AG04450 (cell line): ENCODE measurements at regions not wholly inside any gene's neighbourhood (a gene's known extent, or its start where the extent isn't known, plus 50 kb on each side); places are given as distances from the start of the nearest gene placed in this dataset.

ENCODE experiments used
- CTCF ChIA-PET: fragments of 300-600, 350-600 bp; formaldehyde crosslinking; extraction: SDS; loops from one replicate; lab custom pipeline; 2022; ENCODE audit warnings: antibody characterized with exemption, inconsistent platforms; lab: Charles Lee
- POLR2A ChIA-PET: fragments of 350-600 bp; formaldehyde crosslinking; extraction: SDS; loops from one replicate; lab custom pipeline; 2021; ENCODE audit warnings: antibody characterized with exemption, inconsistent platforms; lab: Yijun Ruan, JAX
- DNase-seq: peaks from one replicate; pipeline ENCODE4 v3.0.0-alpha.2; 2011; ENCODE audit warnings: low read depth, low spot score
- H3K27ac ChIP-seq: one replicate; pipeline ENCODE4 v1.5.1; 2012; ENCODE audit warnings: low read depth, low read length, control low read depth
- H3K27me3 ChIP-seq: one replicate; pipeline ENCODE4 v1.6.0; 2012; ENCODE audit warnings: low read length; ENCODE audit not compliant: control insufficient read depth, insufficient read depth
- H3K4me3 ChIP-seq: 2 replicates; pipeline ENCODE4 v1.5.1; 2011; ENCODE audit warnings: mild to moderate bottlenecking, low read depth, low read length, control low read depth
- H3K9me3 ChIP-seq: 2 replicates; pipeline ENCODE4 v1.5.1; 2012; ENCODE audit warnings: low read length; ENCODE audit not compliant: control insufficient read depth, insufficient read depth
- CTCF ChIP-seq: IDR thresholded peaks from 2 replicates; pipeline ENCODE4 v1.5.1; 2011; ENCODE audit warnings: low read depth, low read length, control low read depth, inconsistent platforms

GRCh38 chr2:57899898-57900297 lies 146.7 kb upstream of the VRK2 start:
- Histone ChIP-seq H3K27me3 (no peaks in the 10 kb centered on the region), H3K9me3 (no peaks in the 10 kb centered on the region), H3K4me3 (no peak overlapping the region), H3K27ac (no peak overlapping the region)
- no peak for TF ChIP-seq CTCF
- ChIA-PET POLR2A (no interaction called here), CTCF (no interaction called here)
- no peak for DNase-seq

GRCh38 chr2:57902578-57902977 lies 144.0 kb upstream of the VRK2 start:
- H3K27ac ChIP-seq = no peak overlapping the region
- H3K27me3 ChIP-seq = no peaks in the 10 kb centered on the region
- no peak overlapping the region for H3K4me3 ChIP-seq
- TF ChIP-seq CTCF = no peak
- H3K9me3 ChIP-seq = no peaks in the 10 kb centered on the region
- DNase-seq = no peak
- CTCF ChIA-PET = interaction anchor here (1.0 to 1.8 kb wide), 3 partner anchors 25 to 546 kb away, joined by 3 to 6 read pairs (median 4); no protein-coding TSS in a partner anchor
- POLR2A ChIA-PET = no interaction called here

DNA sequence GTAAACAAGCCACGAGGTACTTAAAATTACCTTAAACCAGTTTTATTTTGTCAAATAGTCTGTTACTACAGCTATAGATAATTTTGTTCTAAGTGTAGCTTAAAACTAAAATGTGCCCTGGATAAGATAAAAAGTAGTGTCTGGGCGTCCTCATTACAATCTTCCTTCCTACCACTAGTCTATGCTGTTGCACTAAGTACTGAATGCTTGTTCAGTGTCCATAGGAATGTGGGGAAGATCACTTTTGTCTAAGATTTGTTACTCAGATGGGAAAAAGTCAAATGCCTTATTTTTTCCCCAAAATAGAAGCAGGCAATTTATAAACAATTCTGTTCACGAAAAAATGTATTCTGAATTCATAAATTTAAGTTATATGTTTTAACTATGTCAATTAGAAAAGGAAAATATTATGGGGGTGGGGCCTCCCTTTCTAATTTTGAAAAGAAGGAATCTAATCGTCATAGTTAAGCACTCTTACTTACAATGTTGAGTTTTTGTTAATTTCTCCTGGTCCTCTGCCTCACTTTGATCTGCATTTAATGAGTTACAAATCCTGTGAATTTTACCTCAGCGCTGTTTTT lies 140.4 kb upstream of the VRK2 start:
- CTCF ChIA-PET = interaction anchor here (0.5 to 5.5 kb wide), 66 partner anchors 8 to 774 kb away, joined by 3 to 141 read pairs (median 4); no protein-coding TSS in a partner anchor
- H3K27me3 ChIP-seq = no peaks in the 10 kb centered on the region
- POLR2A ChIA-PET = no interaction called here
- DNase-seq = peak; percentile 37
- TF ChIP-seq CTCF = peak; percentile 98
- no peak overlapping the region for H3K27ac ChIP-seq
- no peaks in the 10 kb centered on the region for H3K9me3 ChIP-seq
- no peak overlapping the region for H3K4me3 ChIP-seq

GRCh38 chr2:57907411-57907810 lies 139.2 kb upstream of the VRK2 start:
- CTCF ChIA-PET = interaction anchor here (5.5 kb wide), 1 partner anchor 540 kb away, joined by 141 read pairs; no protein-coding TSS in a partner anchor

More at GRCh38 chr2:57907411-57907810, 139.2 kb upstream of the VRK2 start:
- no peak for TF ChIP-seq CTCF
- H3K27me3 ChIP-seq = no peaks in the 10 kb centered on the region
- no peak overlapping the region for H3K4me3 ChIP-seq
- POLR2A ChIA-PET = no interaction called here
- DNase-seq = no peak
- no peak overlapping the region for H3K27ac ChIP-seq
- H3K9me3 ChIP-seq = no peaks in the 10 kb centered on the region
